GM23338 (cell line): ENCODE measurements at regions not wholly inside any gene's neighbourhood (a gene's known extent, or its start where the extent isn't known, plus 50 kb on each side); places are given as distances from the start of the nearest gene placed in this dataset.
A peak's percentile ranks its signal among the peaks of the same experiment; 100 is the strongest.

ENCODE experiments used
- ATAC-seq: fragments of 200-7000 bp; cut with Tn5 transposase; 3 replicates; pipeline ENCODE4 v1.9.1; 2020
- DNase-seq: peaks from one replicate; pipeline ENCODE4 v3.0.0-alpha.2; 2015; ENCODE audit warnings: low spot score
- H2AFZ ChIP-seq: fragments of 200-600 bp; sonication (generic); 2 replicates; pipeline ENCODE4 v1.8.0; 2016; ENCODE audit warnings: antibody characterized with exemption, mild to moderate bottlenecking, moderate library complexity
- H3F3A ChIP-seq: fragments of 200-600 bp; sonication (generic); replicated peaks from 2 replicates; pipeline ENCODE4 v1.8.0; 2017; ENCODE audit warnings: antibody characterized with exemption, mixed run types, low read depth
- H3K27ac ChIP-seq: fragments of 200-600 bp; sonication (generic); 2 replicates; pipeline ENCODE4 v1.6.1; 2016; ENCODE audit warnings: low read depth
- H3K27me3 ChIP-seq: fragments of 200-600 bp; sonication (generic); 2 replicates; pipeline ENCODE4 v1.8.0; 2016; ENCODE audit warnings: mild to moderate bottlenecking, mixed run types, moderate library complexity; ENCODE audit not compliant: insufficient read depth
- H3K36me3 ChIP-seq: fragments of 200-600 bp; sonication (generic); 2 replicates; pipeline ENCODE4 v1.8.0; 2016; ENCODE audit warnings: mild to moderate bottlenecking; ENCODE audit not compliant: insufficient read depth
- H3K4me1 ChIP-seq: fragments of 200-600 bp; sonication (generic); 2 replicates; pipeline ENCODE4 v1.8.0; 2016; ENCODE audit warnings: mild to moderate bottlenecking, moderate library complexity; ENCODE audit not compliant: insufficient read depth
- H3K4me2 ChIP-seq: fragments of 200-600 bp; sonication (generic); 2 replicates; pipeline ENCODE4 v1.7.1; 2017; ENCODE audit warnings: mixed run types
- H3K4me3 ChIP-seq: fragments of 200-600 bp; sonication (generic); 2 replicates; pipeline ENCODE4 v1.6.1; 2016; ENCODE audit warnings: mixed run types
- H3K79me2 ChIP-seq: fragments of 200-600 bp; sonication (generic); replicated peaks from 2 replicates; pipeline ENCODE4 v1.8.0; 2017; ENCODE audit warnings: mild to moderate bottlenecking; ENCODE audit not compliant: insufficient read depth
- H3K9me2 ChIP-seq: fragments of 200-600 bp; sonication (generic); 2 replicates; pipeline ENCODE4 v1.8.0; 2017; ENCODE audit not compliant: insufficient read depth
- H4K20me1 ChIP-seq: fragments of 200-600 bp; sonication (generic); replicated peaks from 2 replicates; pipeline ENCODE4 v1.8.0; 2017; ENCODE audit warnings: mild to moderate bottlenecking; ENCODE audit not compliant: insufficient read depth
- H3K27ac Mint-ChIP-seq: 2 replicates; pipeline ENCODE4 v1.8.0; 2020; ENCODE audit warnings: inconsistent platforms, mild to moderate bottlenecking, moderate library complexity, mixed read lengths
- H3K27me3 Mint-ChIP-seq: 3 replicates; pipeline ENCODE4 v1.8.0; 2022; ENCODE audit warnings: low read depth, mild to moderate bottlenecking, moderate library complexity, mixed read lengths, inconsistent platforms; ENCODE audit not compliant: insufficient read depth, poor library complexity
- H3K36me3 Mint-ChIP-seq: 3 replicates; pipeline ENCODE4 v1.8.0; 2021; ENCODE audit warnings: low read depth, mild to moderate bottlenecking, inconsistent platforms, moderate library complexity, mixed read lengths
- H3K4me1 Mint-ChIP-seq: 3 replicates; pipeline ENCODE4 v1.8.0; 2020; ENCODE audit warnings: mild to moderate bottlenecking, inconsistent platforms, mixed read lengths
- H3K4me3 Mint-ChIP-seq: 3 replicates; pipeline ENCODE4 v1.8.0; 2021; ENCODE audit warnings: moderate library complexity, mild to moderate bottlenecking, inconsistent platforms, mixed read lengths
- H3K9me3 Mint-ChIP-seq: 3 replicates; pipeline ENCODE4 v1.8.0; 2020; ENCODE audit warnings: moderate library complexity, mild to moderate bottlenecking, inconsistent platforms, mixed read lengths
- CREB1 ChIP-seq: fragments of 250-450 bp; sonication (Bioruptor Pico); IDR thresholded peaks from 2 replicates; pipeline ENCODE4 v1.5.0; 2020; ENCODE audit warnings: low read depth, mild to moderate bottlenecking, moderate library complexity
- ZNF114 ChIP-seq: fragments of 250-450 bp; sonication (Bioruptor Pico); IDR thresholded peaks from 2 replicates; pipeline ENCODE4 v1.5.0; 2020; ENCODE audit warnings: mild to moderate bottlenecking, moderate library complexity
- TF ChIP-seq, protein P1 (sequence below): IDR thresholded peaks from one replicate; pipeline ENCODE4 v1.6.1; 2018; ENCODE audit warnings: antibody characterized with exemption; ENCODE audit not compliant: unreplicated experiment
- TF ChIP-seq, protein P2 (sequence below): IDR thresholded peaks from 2 replicates; pipeline ENCODE4 v1.6.1; 2016; ENCODE audit warnings: antibody characterized with exemption
- TF ChIP-seq, protein P3 (sequence below): fragments of 250-450 bp; sonication (Bioruptor Pico); IDR thresholded peaks from 2 replicates; pipeline ENCODE4 v1.5.0; 2020; ENCODE audit warnings: mild to moderate bottlenecking, moderate library complexity

DNA sequence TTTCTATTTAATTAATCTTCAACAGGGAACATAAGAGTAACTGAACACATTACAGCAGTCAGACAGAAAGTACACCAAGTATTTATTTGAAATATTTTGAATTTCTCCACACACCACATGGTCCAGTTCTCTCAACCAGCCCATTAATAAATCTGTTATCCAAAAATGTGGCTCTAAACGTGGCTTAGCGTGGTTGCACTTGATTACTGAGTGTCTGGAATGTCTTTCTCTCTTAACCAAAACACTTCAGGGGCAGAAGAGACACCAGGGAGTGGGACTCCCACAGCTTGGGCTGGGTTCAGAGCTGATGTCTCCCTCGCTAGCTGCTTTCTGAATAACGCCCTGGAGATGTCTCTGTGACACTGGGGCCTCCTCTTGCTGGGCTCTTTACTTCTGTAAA is 52.6 kb upstream of the FANCC start (continued):
- TF ChIP-seq, protein P1, sequence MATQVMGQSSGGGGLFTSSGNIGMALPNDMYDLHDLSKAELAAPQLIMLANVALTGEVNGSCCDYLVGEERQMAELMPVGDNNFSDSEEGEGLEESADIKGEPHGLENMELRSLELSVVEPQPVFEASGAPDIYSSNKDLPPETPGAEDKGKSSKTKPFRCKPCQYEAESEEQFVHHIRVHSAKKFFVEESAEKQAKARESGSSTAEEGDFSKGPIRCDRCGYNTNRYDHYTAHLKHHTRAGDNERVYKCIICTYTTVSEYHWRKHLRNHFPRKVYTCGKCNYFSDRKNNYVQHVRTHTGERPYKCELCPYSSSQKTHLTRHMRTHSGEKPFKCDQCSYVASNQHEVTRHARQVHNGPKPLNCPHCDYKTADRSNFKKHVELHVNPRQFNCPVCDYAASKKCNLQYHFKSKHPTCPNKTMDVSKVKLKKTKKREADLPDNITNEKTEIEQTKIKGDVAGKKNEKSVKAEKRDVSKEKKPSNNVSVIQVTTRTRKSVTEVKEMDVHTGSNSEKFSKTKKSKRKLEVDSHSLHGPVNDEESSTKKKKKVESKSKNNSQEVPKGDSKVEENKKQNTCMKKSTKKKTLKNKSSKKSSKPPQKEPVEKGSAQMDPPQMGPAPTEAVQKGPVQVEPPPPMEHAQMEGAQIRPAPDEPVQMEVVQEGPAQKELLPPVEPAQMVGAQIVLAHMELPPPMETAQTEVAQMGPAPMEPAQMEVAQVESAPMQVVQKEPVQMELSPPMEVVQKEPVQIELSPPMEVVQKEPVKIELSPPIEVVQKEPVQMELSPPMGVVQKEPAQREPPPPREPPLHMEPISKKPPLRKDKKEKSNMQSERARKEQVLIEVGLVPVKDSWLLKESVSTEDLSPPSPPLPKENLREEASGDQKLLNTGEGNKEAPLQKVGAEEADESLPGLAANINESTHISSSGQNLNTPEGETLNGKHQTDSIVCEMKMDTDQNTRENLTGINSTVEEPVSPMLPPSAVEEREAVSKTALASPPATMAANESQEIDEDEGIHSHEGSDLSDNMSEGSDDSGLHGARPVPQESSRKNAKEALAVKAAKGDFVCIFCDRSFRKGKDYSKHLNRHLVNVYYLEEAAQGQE = no peak
- TF ChIP-seq, protein P2, sequence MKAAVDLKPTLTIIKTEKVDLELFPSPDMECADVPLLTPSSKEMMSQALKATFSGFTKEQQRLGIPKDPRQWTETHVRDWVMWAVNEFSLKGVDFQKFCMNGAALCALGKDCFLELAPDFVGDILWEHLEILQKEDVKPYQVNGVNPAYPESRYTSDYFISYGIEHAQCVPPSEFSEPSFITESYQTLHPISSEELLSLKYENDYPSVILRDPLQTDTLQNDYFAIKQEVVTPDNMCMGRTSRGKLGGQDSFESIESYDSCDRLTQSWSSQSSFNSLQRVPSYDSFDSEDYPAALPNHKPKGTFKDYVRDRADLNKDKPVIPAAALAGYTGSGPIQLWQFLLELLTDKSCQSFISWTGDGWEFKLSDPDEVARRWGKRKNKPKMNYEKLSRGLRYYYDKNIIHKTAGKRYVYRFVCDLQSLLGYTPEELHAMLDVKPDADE = no peak
- TF ChIP-seq ZNF114 (CRISPR knock-in tag) = no peak
- TF ChIP-seq CREB1 (CRISPR knock-in tag) = no peak

DNA sequence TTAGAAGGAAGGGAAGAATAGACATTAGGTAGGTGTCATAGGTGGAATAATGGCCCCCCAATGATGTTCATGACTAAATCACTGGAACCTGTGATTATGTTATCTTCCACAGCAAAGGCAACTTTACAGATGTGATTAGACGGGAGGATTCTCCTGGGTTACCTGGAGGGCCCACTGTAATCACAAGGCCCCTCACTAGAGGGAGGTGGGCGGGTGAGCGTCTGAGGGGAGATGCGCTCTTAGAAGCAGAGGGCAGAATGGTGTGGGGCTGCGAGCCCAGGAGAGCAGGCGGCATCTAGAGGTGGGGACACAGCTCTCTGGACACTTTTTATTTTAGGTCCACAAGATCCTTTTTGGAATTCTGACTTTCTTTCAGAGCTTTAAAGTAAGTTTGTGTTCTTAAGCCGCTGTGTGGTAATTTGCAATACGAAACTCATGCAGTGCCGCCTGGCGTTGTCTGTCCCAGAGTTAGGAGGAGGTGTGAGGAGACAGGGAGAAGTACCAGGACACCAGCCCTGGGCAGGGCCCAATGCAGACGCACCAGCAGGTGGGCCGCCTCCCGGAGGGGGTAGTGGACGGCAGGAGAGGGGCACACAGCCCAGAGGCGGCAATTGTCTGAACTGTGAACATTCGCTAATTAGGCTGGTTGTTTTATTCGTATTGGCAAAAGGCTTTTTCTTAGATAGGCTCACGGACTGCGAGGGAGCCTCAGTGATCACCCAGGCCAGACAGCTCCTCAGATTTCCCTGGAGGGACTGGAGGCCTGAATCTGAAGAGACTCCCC is 51.1 kb upstream of the FANCC start:
- Mint-ChIP-seq H3K36me3 (peaks cover 5% of the 10 kb centered on the region; the same call in 2 of the 3 replicates), H3K4me3 (no peak overlapping the region)

More for the DNA sequence above, 51.1 kb upstream of the FANCC start:
- H3K27me3 Mint-ChIP-seq = peaks cover 3% of the 10 kb centered on the region
- 0 out of 2 replicates have a peak, but pooled peaks cover 6% of the 10 kb centered on the region for H3K4me1 ChIP-seq
- no peaks in the 10 kb centered on the region for H3F3A ChIP-seq
- ATAC-seq (peak; percentile 47), DNase-seq (peak; percentile 19)
- H3K27ac Mint-ChIP-seq = no peak overlapping the region
- H3K9me2 ChIP-seq = no peaks in the 10 kb centered on the region
- no peaks in the 10 kb centered on the region for H3K79me2 ChIP-seq
- peaks cover 5% of the 10 kb centered on the region; the same call in 2 of the 3 replicates for H3K9me3 Mint-ChIP-seq
- no peak overlapping the region for H3K27ac ChIP-seq
- no peak overlapping the region for H3K4me3 ChIP-seq
- H3K36me3 ChIP-seq = no peaks in the 10 kb centered on the region
- H3K4me2 ChIP-seq = no peak overlapping the region
- TF ChIP-seq, protein P3, sequence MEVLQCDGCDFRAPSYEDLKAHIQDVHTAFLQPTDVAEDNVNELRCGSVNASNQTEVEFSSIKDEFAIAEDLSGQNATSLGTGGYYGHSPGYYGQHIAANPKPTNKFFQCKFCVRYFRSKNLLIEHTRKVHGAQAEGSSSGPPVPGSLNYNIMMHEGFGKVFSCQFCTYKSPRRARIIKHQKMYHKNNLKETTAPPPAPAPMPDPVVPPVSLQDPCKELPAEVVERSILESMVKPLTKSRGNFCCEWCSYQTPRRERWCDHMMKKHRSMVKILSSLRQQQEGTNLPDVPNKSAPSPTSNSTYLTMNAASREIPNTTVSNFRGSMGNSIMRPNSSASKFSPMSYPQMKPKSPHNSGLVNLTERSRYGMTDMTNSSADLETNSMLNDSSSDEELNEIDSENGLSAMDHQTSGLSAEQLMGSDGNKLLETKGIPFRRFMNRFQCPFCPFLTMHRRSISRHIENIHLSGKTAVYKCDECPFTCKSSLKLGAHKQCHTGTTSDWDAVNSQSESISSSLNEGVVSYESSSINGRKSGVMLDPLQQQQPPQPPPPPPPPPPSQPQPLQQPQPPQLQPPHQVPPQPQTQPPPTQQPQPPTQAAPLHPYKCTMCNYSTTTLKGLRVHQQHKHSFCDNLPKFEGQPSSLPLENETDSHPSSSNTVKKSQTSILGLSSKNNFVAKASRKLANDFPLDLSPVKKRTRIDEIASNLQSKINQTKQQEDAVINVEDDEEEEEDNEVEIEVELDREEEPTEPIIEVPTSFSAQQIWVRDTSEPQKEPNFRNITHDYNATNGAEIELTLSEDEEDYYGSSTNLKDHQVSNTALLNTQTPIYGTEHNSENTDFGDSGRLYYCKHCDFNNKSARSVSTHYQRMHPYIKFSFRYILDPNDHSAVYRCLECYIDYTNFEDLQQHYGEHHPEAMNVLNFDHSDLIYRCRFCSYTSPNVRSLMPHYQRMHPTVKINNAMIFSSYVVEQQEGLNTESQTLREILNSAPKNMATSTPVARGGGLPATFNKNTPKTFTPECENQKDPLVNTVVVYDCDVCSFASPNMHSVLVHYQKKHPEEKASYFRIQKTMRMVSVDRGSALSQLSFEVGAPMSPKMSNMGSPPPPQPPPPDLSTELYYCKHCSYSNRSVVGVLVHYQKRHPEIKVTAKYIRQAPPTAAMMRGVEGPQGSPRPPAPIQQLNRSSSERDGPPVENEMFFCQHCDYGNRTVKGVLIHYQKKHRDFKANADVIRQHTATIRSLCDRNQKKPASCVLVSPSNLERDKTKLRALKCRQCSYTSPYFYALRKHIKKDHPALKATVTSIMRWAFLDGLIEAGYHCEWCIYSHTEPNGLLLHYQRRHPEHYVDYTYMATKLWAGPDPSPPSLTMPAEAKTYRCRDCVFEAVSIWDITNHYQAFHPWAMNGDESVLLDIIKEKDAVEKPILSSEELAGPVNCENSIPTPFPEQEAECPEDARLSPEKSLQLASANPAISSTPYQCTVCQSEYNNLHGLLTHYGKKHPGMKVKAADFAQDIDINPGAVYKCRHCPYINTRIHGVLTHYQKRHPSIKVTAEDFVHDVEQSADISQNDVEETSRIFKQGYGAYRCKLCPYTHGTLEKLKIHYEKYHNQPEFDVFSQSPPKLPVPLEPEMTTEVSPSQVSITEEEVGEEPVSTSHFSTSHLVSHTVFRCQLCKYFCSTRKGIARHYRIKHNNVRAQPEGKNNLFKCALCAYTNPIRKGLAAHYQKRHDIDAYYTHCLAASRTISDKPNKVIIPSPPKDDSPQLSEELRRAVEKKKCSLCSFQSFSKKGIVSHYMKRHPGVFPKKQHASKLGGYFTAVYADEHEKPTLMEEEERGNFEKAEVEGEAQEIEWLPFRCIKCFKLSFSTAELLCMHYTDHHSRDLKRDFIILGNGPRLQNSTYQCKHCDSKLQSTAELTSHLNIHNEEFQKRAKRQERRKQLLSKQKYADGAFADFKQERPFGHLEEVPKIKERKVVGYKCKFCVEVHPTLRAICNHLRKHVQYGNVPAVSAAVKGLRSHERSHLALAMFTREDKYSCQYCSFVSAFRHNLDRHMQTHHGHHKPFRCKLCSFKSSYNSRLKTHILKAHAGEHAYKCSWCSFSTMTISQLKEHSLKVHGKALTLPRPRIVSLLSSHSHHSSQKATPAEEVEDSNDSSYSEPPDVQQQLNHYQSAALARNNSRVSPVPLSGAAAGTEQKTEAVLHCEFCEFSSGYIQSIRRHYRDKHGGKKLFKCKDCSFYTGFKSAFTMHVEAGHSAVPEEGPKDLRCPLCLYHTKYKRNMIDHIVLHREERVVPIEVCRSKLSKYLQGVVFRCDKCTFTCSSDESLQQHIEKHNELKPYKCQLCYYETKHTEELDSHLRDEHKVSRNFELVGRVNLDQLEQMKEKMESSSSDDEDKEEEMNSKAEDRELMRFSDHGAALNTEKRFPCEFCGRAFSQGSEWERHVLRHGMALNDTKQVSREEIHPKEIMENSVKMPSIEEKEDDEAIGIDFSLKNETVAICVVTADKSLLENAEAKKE (CRISPR knock-in tag) = no peak
- TF ChIP-seq ZNF114 (CRISPR knock-in tag) = no peak
- H3K4me1 Mint-ChIP-seq = peaks cover 24% of the 10 kb centered on the region
- H2AFZ ChIP-seq = peak overlapping the region; percentile 38
- H3K27me3 ChIP-seq = no peaks in the 10 kb centered on the region
- H4K20me1 ChIP-seq = no peaks in the 10 kb centered on the region
